GM18511 (cell line): ENCODE measurements at regions not wholly inside any gene's neighbourhood (a gene's known extent, or its start where the extent isn't known, plus 50 kb on each side); places are given as distances from the start of the nearest gene placed in this dataset.

Experiments
- ATAC-seq: cut with Tn5 transposase; IDR thresholded peaks from one replicate; pipeline ENCODE4 v1.9.1; 2021; ENCODE audit warnings: mild to moderate bottlenecking, moderate library complexity; ENCODE audit not compliant: unreplicated experiment

DNA sequence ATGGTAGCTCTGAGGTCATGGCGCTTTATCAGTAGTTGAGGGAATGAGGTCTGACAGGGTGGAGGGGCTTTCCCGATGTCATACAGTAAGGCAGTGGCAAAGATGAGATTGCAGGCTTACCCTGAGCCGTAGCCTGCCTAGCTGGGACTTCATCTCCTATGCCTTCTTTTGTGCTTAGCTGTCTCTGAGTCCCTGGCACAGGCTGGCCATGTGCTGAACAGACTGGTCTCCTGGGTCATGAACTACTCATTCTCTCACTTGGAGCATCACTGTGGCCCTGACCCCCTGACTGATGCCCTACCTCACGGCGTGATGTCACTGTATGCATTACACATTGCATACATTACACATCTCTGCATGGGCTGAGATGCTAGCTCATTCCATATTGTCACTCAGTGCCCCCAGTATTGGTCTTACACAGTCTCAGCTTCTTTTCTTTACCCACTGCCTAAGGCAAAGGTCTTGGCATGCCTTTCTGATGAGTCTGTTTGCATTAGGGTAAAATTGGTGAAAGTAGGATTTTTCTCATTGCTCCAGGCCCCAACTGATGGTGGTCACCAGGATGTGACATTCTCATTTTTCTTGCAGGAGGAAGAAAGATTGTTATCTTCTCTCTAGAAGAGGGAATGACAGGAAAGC lies 389.4 kb upstream of the CADM1 start:
- no peak for ATAC-seq

DNA sequence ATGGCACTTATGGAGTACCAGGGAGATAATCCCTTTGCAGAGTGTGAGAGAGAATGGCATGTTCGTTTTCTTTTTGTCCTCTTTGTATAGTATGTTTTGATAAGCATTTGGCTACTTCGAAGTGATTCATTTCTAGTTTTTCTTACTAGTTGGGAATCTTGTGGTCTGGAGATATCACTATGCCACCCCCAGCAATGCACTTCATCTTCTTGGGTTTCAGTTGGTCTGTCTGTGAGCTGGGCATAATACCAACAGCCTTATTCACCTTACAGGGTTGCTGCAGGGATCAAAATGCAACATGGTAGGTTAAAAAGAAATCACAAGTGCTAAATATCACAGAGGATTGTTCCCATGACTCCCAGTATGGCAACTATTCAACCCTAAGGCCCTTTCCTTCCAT lies 387.8 kb upstream of the CADM1 start:
- ATAC-seq, result no peak

DNA sequence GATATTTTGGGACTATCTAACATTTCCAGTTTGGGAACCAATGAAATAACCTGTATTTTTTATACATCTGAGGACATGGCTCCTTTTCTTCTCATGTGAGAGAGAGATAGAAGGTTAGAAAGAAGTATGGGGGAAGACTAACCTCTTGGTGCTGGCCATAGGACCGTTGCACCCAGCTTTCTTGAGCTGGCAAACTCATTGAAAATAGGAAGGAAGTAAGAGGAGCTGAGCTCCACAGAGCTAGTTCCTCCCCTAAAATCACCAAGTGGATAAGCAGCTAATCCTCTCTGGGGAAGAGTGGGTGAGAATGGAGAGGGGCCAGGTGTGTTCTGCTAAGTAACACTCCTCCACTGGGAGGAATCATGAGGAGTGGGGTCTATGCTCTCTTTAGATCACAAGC lies 387.4 kb upstream of the CADM1 start:
- no peak for ATAC-seq

GRCh38 chr11:115890500-115890899 lies 386.3 kb upstream of the CADM1 start:
- ATAC-seq, result no peak

- no peak for ATAC-seq
Measured at GRCh38 chr11:115889712-115890111, 385.5 kb upstream of the CADM1 start.

- ATAC-seq, result no peak
Measured at GRCh38 chr11:115887727-115888126, 383.5 kb upstream of the CADM1 start.

- ATAC-seq, result no peak
Measured at GRCh38 chr11:115887316-115887715, 383.1 kb upstream of the CADM1 start.

GRCh38 chr11:115886422-115886733 lies 382.2 kb upstream of the CADM1 start:
- ATAC-seq, result no peak

- ATAC-seq, result no peak
Measured at GRCh38 chr11:115885535-115886421, 381.6 kb upstream of the CADM1 start.

- no peak for ATAC-seq
Measured at GRCh38 chr11:115884800-115885534, 380.8 kb upstream of the CADM1 start.

GRCh38 chr11:115874843-115875242 lies 370.6 kb upstream of the CADM1 start:
- peak; percentile 67 for ATAC-seq

DNA sequence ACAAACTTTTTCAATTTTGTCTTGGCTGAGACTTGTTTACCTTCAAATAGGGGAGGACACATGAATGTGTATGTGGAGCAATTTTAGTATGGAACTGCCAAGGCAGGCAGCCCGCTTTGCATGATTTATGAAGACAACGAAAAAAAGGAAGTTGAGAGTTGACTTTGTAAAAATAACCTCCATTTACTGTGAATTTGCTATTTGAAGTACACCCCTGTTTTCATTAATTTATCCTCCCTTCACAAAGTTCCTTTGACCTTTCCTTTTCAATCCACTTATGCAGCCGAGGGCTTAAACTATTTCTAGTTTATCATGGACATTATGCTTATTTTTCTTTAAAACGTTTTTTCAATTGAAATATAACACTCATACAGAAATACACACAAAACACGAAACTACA lies 369.6 kb upstream of the CADM1 start:
- ATAC-seq, result peak; percentile 36

GRCh38 chr11:115872416-115872815 lies 368.2 kb upstream of the CADM1 start:
- no peak for ATAC-seq

- no peak for ATAC-seq
Measured at GRCh38 chr11:115871161-115871760, 367.0 kb upstream of the CADM1 start.

DNA sequence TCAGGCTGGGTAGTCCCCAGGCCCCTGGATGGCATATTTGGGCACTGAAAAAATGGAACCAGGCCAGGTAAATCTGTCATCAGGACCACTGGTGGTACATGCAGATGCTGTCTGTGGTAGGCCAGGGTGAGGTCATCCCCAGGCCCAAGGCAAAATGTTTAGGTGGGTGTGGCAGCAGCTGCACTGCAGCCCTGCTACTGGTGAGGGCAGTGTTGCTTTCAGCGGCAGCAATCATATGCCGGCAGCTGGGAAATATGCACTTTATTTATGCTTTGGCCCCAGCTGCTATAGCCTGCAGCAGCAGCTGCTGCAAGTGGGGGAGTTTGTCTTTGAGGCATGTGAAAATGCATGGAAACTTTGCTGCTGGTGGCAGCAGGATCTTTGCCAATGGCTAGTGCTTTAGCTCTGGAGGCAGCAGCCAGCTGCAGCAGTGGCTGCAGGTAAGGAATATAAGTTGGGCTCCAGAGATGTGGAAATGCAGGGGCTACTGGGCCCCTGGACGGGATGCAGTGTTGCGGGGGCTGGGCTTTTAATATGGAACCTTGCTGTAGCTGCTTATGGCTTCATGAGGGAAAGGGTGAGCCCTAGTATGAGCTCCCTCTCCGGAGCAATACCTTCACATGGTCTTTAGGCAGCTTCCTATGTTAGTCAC lies 365.7 kb upstream of the CADM1 start:
- ATAC-seq, result peak; percentile 82

DNA sequence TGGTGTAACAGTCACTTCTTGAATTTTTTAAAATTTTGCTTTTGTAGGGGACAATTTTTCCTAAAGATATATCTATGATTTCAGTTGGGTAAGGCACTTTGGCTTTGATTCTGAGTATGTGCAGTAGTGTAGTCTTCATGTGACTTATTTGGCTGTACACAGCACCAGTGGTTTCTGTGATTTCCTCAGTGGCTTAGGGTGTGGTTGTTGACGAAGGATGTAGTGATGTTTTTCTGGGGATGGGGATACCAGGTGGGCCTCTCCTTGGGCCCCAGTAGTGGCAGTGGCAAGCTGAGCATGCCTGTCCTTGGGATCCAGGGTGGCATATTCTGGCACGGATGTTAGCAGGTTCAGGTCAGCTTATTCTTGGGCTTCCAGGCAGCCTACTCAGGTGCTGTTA lies 364.9 kb upstream of the CADM1 start:
- no peak for ATAC-seq

DNA sequence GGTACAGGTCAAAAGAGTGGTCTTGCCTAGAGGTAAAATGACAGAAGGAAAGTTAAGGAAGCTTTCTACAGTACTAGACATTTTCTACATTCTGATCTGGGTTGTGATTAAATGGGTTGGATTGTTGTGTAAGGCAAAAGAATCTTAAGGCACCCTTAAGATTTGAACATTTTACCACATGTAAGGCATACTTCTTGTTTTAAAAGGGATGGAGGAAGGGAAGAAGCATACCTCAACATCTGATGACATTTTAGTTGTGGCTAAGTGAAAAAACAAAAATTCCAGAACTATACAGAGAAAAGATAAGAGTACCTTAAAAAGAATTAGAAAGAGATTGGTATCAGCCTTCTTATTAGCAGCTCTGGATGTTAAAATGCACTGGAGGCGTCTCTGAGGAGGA lies 356.0 kb upstream of the CADM1 start:
- no peak for ATAC-seq

DNA sequence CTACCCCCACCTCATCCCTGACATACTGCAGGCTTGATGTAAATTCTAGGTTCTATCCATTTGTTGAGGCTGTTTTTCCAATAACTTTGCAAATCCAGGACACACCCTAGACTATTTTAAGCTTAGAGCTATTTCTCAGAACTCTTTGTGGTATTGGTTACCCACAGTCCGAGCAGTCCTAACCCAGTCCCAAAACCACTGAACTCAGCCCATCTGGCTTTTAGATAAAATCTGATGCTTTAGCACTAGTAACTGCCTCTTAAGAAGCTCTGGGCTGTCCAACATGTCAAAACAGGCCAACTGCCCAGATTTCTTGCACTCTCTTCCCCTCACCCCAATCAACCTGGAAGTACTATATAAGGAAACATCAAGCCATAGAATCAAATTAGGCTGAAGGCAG lies 344.4 kb upstream of the CADM1 start:
- ATAC-seq, result no peak

- ATAC-seq, result no peak
Measured at GRCh38 chr11:115848080-115848479, 343.9 kb upstream of the CADM1 start.

GRCh38 chr11:115845872-115846271 lies 341.7 kb upstream of the CADM1 start:
- no peak for ATAC-seq

GRCh38 chr11:115843685-115844084 lies 339.5 kb upstream of the CADM1 start:
- no peak for ATAC-seq
